ENCODE measurements at regions not wholly inside any gene's neighbourhood (a gene's known extent, or its start where the extent isn't known, plus 50 kb on each side); places are given as distances from the start of the nearest gene placed in this dataset.

DNA sequence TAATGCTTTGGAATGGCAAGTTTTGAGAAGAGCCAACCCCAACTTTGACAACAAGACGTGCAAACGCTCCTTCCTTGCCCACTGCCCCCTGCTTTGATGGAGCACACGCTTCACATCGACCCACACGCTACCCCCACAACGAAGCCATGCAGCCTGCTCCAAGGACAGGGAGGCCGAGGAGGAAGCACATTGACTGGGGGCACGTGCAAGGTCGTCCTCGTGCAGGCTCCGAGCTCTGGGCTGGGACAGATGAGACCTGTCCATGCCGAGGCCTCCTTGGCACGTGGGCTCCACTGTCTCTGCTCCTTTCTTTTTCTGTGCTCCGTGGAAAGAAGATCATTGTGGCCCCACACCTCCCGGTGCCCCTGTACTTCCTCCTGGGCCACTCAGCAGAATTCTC, 309.0 kb downstream of the TEX29 start:
- TF ChIP-seq EZH2 (IDR thresholded peaks at IDR 0.05; ENCODE audit: low read length): no peak
- TF ChIP-seq, protein P1, sequence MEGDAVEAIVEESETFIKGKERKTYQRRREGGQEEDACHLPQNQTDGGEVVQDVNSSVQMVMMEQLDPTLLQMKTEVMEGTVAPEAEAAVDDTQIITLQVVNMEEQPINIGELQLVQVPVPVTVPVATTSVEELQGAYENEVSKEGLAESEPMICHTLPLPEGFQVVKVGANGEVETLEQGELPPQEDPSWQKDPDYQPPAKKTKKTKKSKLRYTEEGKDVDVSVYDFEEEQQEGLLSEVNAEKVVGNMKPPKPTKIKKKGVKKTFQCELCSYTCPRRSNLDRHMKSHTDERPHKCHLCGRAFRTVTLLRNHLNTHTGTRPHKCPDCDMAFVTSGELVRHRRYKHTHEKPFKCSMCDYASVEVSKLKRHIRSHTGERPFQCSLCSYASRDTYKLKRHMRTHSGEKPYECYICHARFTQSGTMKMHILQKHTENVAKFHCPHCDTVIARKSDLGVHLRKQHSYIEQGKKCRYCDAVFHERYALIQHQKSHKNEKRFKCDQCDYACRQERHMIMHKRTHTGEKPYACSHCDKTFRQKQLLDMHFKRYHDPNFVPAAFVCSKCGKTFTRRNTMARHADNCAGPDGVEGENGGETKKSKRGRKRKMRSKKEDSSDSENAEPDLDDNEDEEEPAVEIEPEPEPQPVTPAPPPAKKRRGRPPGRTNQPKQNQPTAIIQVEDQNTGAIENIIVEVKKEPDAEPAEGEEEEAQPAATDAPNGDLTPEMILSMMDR (optimal IDR thresholded peaks at IDR 0.05 in 1 of 3, IDR thresholded peaks at IDR 0.05 in 1 of 3, conservative IDR thresholded peaks at IDR 0.05 in 1 of 3; ENCODE audit: extremely low read depth in 1 of 3, insufficient read depth in 2 of 3, low read length in 3 of 3): no peak
- Histone ChIP-seq H3K79me2 (ENCODE audit: control insufficient read depth, insufficient read depth, low read length) (no peaks in the 10 kb centered on the region), H3K27me3 (ENCODE audit: control insufficient read depth, extremely low read depth, insufficient read depth, low read length) (no peaks in the 10 kb centered on the region), H3K9ac (ENCODE audit: control insufficient read depth, extremely low read depth, insufficient read depth, low read length) (no peak overlapping the region), H3K36me3 (ENCODE audit: control insufficient read depth in 2 of 2, extremely low read depth in 1 of 2, insufficient read depth in 2 of 2, low read length in 2 of 2) (no peaks in the 10 kb centered on the region), H3K4me1 (ENCODE audit: control insufficient read depth, extremely low read depth, insufficient read depth, low read length) (no peaks in the 10 kb centered on the region), H3K9me1 (ENCODE audit: control insufficient read depth, extremely low read depth, insufficient read depth, low read length) (no peaks in the 10 kb centered on the region), H2AFZ (ENCODE audit: control insufficient read depth, low read length) (no peak overlapping the region), H3K9me3 (ENCODE audit: control insufficient read depth, low read depth, low read length) (peaks cover 13% of the 10 kb centered on the region), H3K4me2 (ENCODE audit: control insufficient read depth, extremely low read depth, insufficient read depth, low read depth, low read length) (no peak overlapping the region), H4K20me1 (ENCODE audit: control insufficient read depth, extremely low read depth, insufficient read depth, low read length) (no peaks in the 10 kb centered on the region), H3K27ac (ENCODE audit: control insufficient read depth, insufficient read depth, low read length) (no peak overlapping the region), H3K4me3 (ENCODE audit: control insufficient read depth in 2 of 3, extremely low read depth in 1 of 3, insufficient read depth in 2 of 3, low read depth in 1 of 3, low read length in 3 of 3) (no peak overlapping the region)
- dilution Hi-C loops (cut with MboI; ENCODE audit: extremely low pct_ligation_motif_present, low sequenced_read_pairs): no loop called here
- DNase-seq (ENCODE audit: low read depth, low spot score) (no peak), FAIRE-seq (no peak)

- Histone ChIP-seq H3K27me3 (ENCODE audit: control insufficient read depth, extremely low read depth, insufficient read depth, low read length) (no peaks in the 10 kb centered on the region), H3K36me3 (ENCODE audit: control insufficient read depth in 2 of 2, extremely low read depth in 1 of 2, insufficient read depth in 2 of 2, low read length in 2 of 2) (no peaks in the 10 kb centered on the region), H3K27ac (ENCODE audit: control insufficient read depth, insufficient read depth, low read length) (no peak overlapping the region), H2AFZ (ENCODE audit: control insufficient read depth, low read length) (no peak overlapping the region), H3K9ac (ENCODE audit: control insufficient read depth, extremely low read depth, insufficient read depth, low read length) (no peak overlapping the region), H3K4me2 (ENCODE audit: control insufficient read depth, extremely low read depth, insufficient read depth, low read depth, low read length) (no peak overlapping the region), H4K20me1 (ENCODE audit: control insufficient read depth, extremely low read depth, insufficient read depth, low read length) (no peaks in the 10 kb centered on the region), H3K79me2 (ENCODE audit: control insufficient read depth, insufficient read depth, low read length) (no peaks in the 10 kb centered on the region), H3K9me1 (ENCODE audit: control insufficient read depth, extremely low read depth, insufficient read depth, low read length) (no peaks in the 10 kb centered on the region), H3K4me3 (ENCODE audit: control insufficient read depth in 2 of 3, extremely low read depth in 1 of 3, insufficient read depth in 2 of 3, low read depth in 1 of 3, low read length in 3 of 3) (no peak overlapping the region), H3K4me1 (ENCODE audit: control insufficient read depth, extremely low read depth, insufficient read depth, low read length) (no peaks in the 10 kb centered on the region), H3K9me3 (ENCODE audit: control insufficient read depth, low read depth, low read length) (peaks cover 13% of the 10 kb centered on the region)
- FAIRE-seq: no peak
- no peak for DNase-seq (ENCODE audit: low read depth, low spot score)
- TF ChIP-seq EZH2 (IDR thresholded peaks at IDR 0.05; ENCODE audit: low read length): no peak
- TF ChIP-seq, protein P1 (optimal IDR thresholded peaks at IDR 0.05 in 1 of 3, IDR thresholded peaks at IDR 0.05 in 1 of 3, conservative IDR thresholded peaks at IDR 0.05 in 1 of 3; ENCODE audit: extremely low read depth in 1 of 3, insufficient read depth in 2 of 3, low read length in 3 of 3): no peak
- dilution Hi-C loops (cut with MboI; ENCODE audit: extremely low pct_ligation_motif_present, low sequenced_read_pairs): no loop called here
These were observed 309.5 kb downstream of the TEX29 start for GRCh38 chr13:111629926-111630325.

Data from keratinocyte (primary cell).